GM23338 (cell line): ENCODE measurements at regions not wholly inside any gene's neighbourhood (a gene's known extent, or its start where the extent isn't known, plus 50 kb on each side); places are given as distances from the start of the nearest gene placed in this dataset.

ENCODE experiments used
- ATAC-seq: fragments of 200-7000 bp; cut with Tn5 transposase; 3 replicates; pipeline ENCODE4 v1.9.1; 2020
- DNase-seq: peaks from one replicate; pipeline ENCODE4 v3.0.0-alpha.2; 2015; ENCODE audit warnings: low spot score
- H2AFZ ChIP-seq: fragments of 200-600 bp; sonication (generic); 2 replicates; pipeline ENCODE4 v1.8.0; 2016; ENCODE audit warnings: antibody characterized with exemption, mild to moderate bottlenecking, moderate library complexity
- H3F3A ChIP-seq: fragments of 200-600 bp; sonication (generic); replicated peaks from 2 replicates; pipeline ENCODE4 v1.8.0; 2017; ENCODE audit warnings: antibody characterized with exemption, mixed run types, low read depth
- H3K27ac ChIP-seq: fragments of 200-600 bp; sonication (generic); 2 replicates; pipeline ENCODE4 v1.6.1; 2016; ENCODE audit warnings: low read depth
- H3K27me3 ChIP-seq: fragments of 200-600 bp; sonication (generic); 2 replicates; pipeline ENCODE4 v1.8.0; 2016; ENCODE audit warnings: mild to moderate bottlenecking, mixed run types, moderate library complexity; ENCODE audit not compliant: insufficient read depth
- H3K36me3 ChIP-seq: fragments of 200-600 bp; sonication (generic); 2 replicates; pipeline ENCODE4 v1.8.0; 2016; ENCODE audit warnings: mild to moderate bottlenecking; ENCODE audit not compliant: insufficient read depth
- H3K4me1 ChIP-seq: fragments of 200-600 bp; sonication (generic); 2 replicates; pipeline ENCODE4 v1.8.0; 2016; ENCODE audit warnings: mild to moderate bottlenecking, moderate library complexity; ENCODE audit not compliant: insufficient read depth
- H3K4me2 ChIP-seq: fragments of 200-600 bp; sonication (generic); 2 replicates; pipeline ENCODE4 v1.7.1; 2017; ENCODE audit warnings: mixed run types
- H3K4me3 ChIP-seq: fragments of 200-600 bp; sonication (generic); 2 replicates; pipeline ENCODE4 v1.6.1; 2016; ENCODE audit warnings: mixed run types
- H3K79me2 ChIP-seq: fragments of 200-600 bp; sonication (generic); replicated peaks from 2 replicates; pipeline ENCODE4 v1.8.0; 2017; ENCODE audit warnings: mild to moderate bottlenecking; ENCODE audit not compliant: insufficient read depth
- H3K9me2 ChIP-seq: fragments of 200-600 bp; sonication (generic); 2 replicates; pipeline ENCODE4 v1.8.0; 2017; ENCODE audit not compliant: insufficient read depth
- H4K20me1 ChIP-seq: fragments of 200-600 bp; sonication (generic); replicated peaks from 2 replicates; pipeline ENCODE4 v1.8.0; 2017; ENCODE audit warnings: mild to moderate bottlenecking; ENCODE audit not compliant: insufficient read depth
- H3K27ac Mint-ChIP-seq: 2 replicates; pipeline ENCODE4 v1.8.0; 2020; ENCODE audit warnings: inconsistent platforms, mild to moderate bottlenecking, moderate library complexity, mixed read lengths
- H3K27me3 Mint-ChIP-seq: 3 replicates; pipeline ENCODE4 v1.8.0; 2022; ENCODE audit warnings: low read depth, mild to moderate bottlenecking, moderate library complexity, mixed read lengths, inconsistent platforms; ENCODE audit not compliant: insufficient read depth, poor library complexity
- H3K36me3 Mint-ChIP-seq: 3 replicates; pipeline ENCODE4 v1.8.0; 2021; ENCODE audit warnings: low read depth, mild to moderate bottlenecking, inconsistent platforms, moderate library complexity, mixed read lengths
- H3K4me1 Mint-ChIP-seq: 3 replicates; pipeline ENCODE4 v1.8.0; 2020; ENCODE audit warnings: mild to moderate bottlenecking, inconsistent platforms, mixed read lengths
- H3K4me3 Mint-ChIP-seq: 3 replicates; pipeline ENCODE4 v1.8.0; 2021; ENCODE audit warnings: moderate library complexity, mild to moderate bottlenecking, inconsistent platforms, mixed read lengths
- H3K9me3 Mint-ChIP-seq: 3 replicates; pipeline ENCODE4 v1.8.0; 2020; ENCODE audit warnings: moderate library complexity, mild to moderate bottlenecking, inconsistent platforms, mixed read lengths
- CREB1 ChIP-seq: fragments of 250-450 bp; sonication (Bioruptor Pico); IDR thresholded peaks from 2 replicates; pipeline ENCODE4 v1.5.0; 2020; ENCODE audit warnings: low read depth, mild to moderate bottlenecking, moderate library complexity
- CTCF ChIP-seq, 2 experiments: fragments of 200-600 bp in 1 of 2; sonication (generic) in 1 of 2; conservative IDR thresholded peaks; 2 replicates each; pipeline versions ENCODE4 v1.5.1 to v1.6.1; 2016 to 2017; ENCODE audit warnings: antibody characterized with exemption in 2 of 2, low read depth in 2 of 2, mild to moderate bottlenecking in 2 of 2, moderate library complexity in 1 of 2
- EZH2 ChIP-seq: fragments of 200-600 bp; sonication (generic); IDR thresholded peaks from one replicate; pipeline ENCODE4 v1.8.0; 2017; ENCODE audit warnings: antibody characterized with exemption, mild to moderate bottlenecking, low read depth; ENCODE audit not compliant: unreplicated experiment
- EZH2phosphoT487 ChIP-seq: fragments of 200-600 bp; sonication (generic); IDR thresholded peaks from one replicate; pipeline ENCODE4 v1.8.1; 2018; ENCODE audit warnings: antibody characterized with exemption; ENCODE audit not compliant: unreplicated experiment
- JUNB ChIP-seq: IDR thresholded peaks from one replicate; pipeline ENCODE4 v1.6.1; 2016; ENCODE audit warnings: antibody characterized with exemption; ENCODE audit not compliant: unreplicated experiment
- NANOG ChIP-seq: IDR thresholded peaks from 2 replicates; pipeline ENCODE4 v1.6.1; 2016; ENCODE audit warnings: antibody characterized with exemption, borderline replicate concordance
- POLR2AphosphoS5 ChIP-seq: IDR thresholded peaks from 2 replicates; pipeline ENCODE4 v1.6.1; 2016; ENCODE audit warnings: antibody characterized with exemption, low read depth
- STAT1 ChIP-seq: IDR thresholded peaks from one replicate; pipeline ENCODE4 v1.6.1; 2016; ENCODE audit warnings: antibody characterized with exemption; ENCODE audit not compliant: unreplicated experiment
- ZNF114 ChIP-seq: fragments of 250-450 bp; sonication (Bioruptor Pico); IDR thresholded peaks from 2 replicates; pipeline ENCODE4 v1.5.0; 2020; ENCODE audit warnings: mild to moderate bottlenecking, moderate library complexity
- ZNF331 ChIP-seq: fragments of 250-450 bp; sonication (Bioruptor Pico); IDR thresholded peaks from 2 replicates; pipeline ENCODE4 v1.5.0; 2020; ENCODE audit warnings: low read depth, mild to moderate bottlenecking, moderate library complexity
- TF ChIP-seq, protein P1 (sequence below): IDR thresholded peaks from one replicate; pipeline ENCODE4 v1.6.1; 2018; ENCODE audit warnings: antibody characterized with exemption; ENCODE audit not compliant: unreplicated experiment

DNA sequence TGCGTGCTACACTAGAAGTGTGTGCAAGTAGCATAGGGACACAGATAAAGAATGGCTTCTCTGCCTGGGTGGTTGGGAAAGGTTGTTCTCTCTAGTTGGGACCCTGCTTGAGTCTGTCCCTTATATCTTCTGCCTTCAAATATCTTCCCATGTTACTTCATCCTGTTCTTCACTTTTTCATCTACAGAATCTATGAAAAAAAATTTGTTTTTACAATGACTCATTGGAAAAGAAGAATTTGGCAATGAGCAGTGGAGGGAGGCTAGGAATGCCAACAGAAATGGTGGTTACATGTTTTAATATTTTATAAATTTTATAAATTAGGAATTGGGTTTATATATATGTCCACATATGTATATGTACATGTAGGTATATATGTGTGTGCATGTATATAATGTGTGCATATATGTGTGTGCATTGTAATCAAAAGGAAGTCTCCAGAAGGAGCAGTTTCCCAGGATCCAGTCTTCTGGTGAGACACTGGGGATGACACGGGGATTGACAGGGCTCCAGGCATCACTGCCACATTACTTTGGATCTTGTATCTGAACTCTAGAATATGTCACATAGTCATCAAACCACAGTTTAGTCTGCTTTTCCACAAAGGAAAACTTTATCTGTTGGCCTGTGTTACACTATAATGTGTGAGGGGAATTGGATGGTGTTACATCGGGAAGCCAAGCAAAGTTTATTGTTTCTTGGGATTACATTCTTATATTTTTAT lies 75.3 kb upstream of the RIPOR2 start:
- no peaks in the 10 kb centered on the region for H3K9me2 ChIP-seq
- Mint-ChIP-seq H3K36me3 (no peaks in the 10 kb centered on the region), H3K9me3 (no peaks in the 10 kb centered on the region), H3K27ac (no peak overlapping the region), H3K4me3 (no peak overlapping the region), H3K27me3 (peaks cover 2% of the 10 kb centered on the region), H3K4me1 (peaks cover 15% of the 10 kb centered on the region)
- H3K4me1 ChIP-seq: peaks cover 5% of the 10 kb centered on the region; the same call in 1 of the 2 replicates
- H3K27me3 ChIP-seq: no peaks in the 10 kb centered on the region
- H3K4me2 ChIP-seq: no peak overlapping the region
- H3K4me3 ChIP-seq: no peak overlapping the region
- TF ChIP-seq ZNF114 (CRISPR knock-in tag) (no peak), EZH2 (no peak), STAT1 (no peak), EZH2phosphoT487 (no peak), CREB1 (CRISPR knock-in tag) (no peak), NANOG (no peak), POLR2AphosphoS5 (no peak)
- TF ChIP-seq, protein P1, sequence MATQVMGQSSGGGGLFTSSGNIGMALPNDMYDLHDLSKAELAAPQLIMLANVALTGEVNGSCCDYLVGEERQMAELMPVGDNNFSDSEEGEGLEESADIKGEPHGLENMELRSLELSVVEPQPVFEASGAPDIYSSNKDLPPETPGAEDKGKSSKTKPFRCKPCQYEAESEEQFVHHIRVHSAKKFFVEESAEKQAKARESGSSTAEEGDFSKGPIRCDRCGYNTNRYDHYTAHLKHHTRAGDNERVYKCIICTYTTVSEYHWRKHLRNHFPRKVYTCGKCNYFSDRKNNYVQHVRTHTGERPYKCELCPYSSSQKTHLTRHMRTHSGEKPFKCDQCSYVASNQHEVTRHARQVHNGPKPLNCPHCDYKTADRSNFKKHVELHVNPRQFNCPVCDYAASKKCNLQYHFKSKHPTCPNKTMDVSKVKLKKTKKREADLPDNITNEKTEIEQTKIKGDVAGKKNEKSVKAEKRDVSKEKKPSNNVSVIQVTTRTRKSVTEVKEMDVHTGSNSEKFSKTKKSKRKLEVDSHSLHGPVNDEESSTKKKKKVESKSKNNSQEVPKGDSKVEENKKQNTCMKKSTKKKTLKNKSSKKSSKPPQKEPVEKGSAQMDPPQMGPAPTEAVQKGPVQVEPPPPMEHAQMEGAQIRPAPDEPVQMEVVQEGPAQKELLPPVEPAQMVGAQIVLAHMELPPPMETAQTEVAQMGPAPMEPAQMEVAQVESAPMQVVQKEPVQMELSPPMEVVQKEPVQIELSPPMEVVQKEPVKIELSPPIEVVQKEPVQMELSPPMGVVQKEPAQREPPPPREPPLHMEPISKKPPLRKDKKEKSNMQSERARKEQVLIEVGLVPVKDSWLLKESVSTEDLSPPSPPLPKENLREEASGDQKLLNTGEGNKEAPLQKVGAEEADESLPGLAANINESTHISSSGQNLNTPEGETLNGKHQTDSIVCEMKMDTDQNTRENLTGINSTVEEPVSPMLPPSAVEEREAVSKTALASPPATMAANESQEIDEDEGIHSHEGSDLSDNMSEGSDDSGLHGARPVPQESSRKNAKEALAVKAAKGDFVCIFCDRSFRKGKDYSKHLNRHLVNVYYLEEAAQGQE: no peak
- H3K36me3 ChIP-seq: no peaks in the 10 kb centered on the region
- H3K79me2 ChIP-seq: no peaks in the 10 kb centered on the region
- DNase-seq: no peak
- no peaks in the 10 kb centered on the region for H4K20me1 ChIP-seq
- H3K27ac ChIP-seq: no peak overlapping the region
- no peak overlapping the region for H2AFZ ChIP-seq
- ATAC-seq: no peak
- H3F3A ChIP-seq: no peaks in the 10 kb centered on the region

DNA sequence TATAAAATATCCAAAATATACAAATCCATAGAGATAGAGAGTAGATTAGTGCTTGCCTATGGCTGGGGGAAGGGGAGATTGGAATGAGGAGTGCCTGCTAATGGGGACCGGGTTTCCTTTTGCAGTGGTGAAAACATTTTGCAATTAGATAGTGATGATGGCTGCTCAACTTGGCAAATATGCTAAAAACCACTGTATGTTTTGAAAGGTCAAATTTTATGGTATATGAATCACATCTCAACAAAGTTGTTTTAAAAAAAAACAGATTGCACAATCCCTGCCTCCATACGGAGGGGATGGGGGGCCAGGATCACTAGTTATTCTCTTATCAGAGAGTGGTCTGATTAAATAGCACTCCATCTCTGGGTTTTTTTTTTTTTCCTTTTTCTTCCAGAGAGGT lies 76.9 kb upstream of the RIPOR2 start:
- Histone ChIP-seq H3F3A (no peaks in the 10 kb centered on the region; the same call in 1 of the 2 replicates), H3K4me1 (peaks cover 11% of the 10 kb centered on the region), H4K20me1 (no peaks in the 10 kb centered on the region), H3K79me2 (no peaks in the 10 kb centered on the region), H3K36me3 (no peaks in the 10 kb centered on the region), H3K27me3 (no peaks in the 10 kb centered on the region), H2AFZ (no peak overlapping the region), H3K4me2 (no peak overlapping the region), H3K27ac (no peak overlapping the region), H3K9me2 (no peaks in the 10 kb centered on the region), H3K4me3 (no peak overlapping the region)
- no peak overlapping the region for H3K27ac Mint-ChIP-seq
- no peak for DNase-seq
- H3K36me3 Mint-ChIP-seq: no peaks in the 10 kb centered on the region
- H3K9me3 Mint-ChIP-seq: no peaks in the 10 kb centered on the region
- no peak for ATAC-seq
- TF ChIP-seq EZH2 (no peak), CTCF (conservative IDR thresholded peaks at IDR 0.05; ENCODE audit: low read depth in 2 of 2) (no peak), EZH2phosphoT487 (no peak), NANOG (no peak), JUNB (no peak), STAT1 (no peak), ZNF114 (CRISPR knock-in tag) (no peak), CREB1 (CRISPR knock-in tag) (no peak), POLR2AphosphoS5 (no peak), ZNF331 (CRISPR knock-in tag) (no peak)
- H3K27me3 Mint-ChIP-seq: no peaks in the 10 kb centered on the region
- H3K4me3 Mint-ChIP-seq: no peak overlapping the region
- peaks cover 25% of the 10 kb centered on the region for H3K4me1 Mint-ChIP-seq
